NCI-H510A (cell line): ENCODE measurements at regions not wholly inside any gene's neighbourhood (a gene's known extent, or its start where the extent isn't known, plus 50 kb on each side); places are given as distances from the start of the nearest gene placed in this dataset.

Source experiments
- DNase-seq: peaks from one replicate; lab custom pipeline; 2025; lab: John Stamatoyannopoulos, UW

- no peak for DNase-seq
These were observed 340.2 kb downstream of the SEC23A start for GRCh38 chr14:38762845-38763244.

- no peak for DNase-seq
These were observed 340.6 kb downstream of the SEC23A start for GRCh38 chr14:38762426-38762825.

GRCh38 chr14:38761033-38761432, 342.0 kb downstream of the SEC23A start:
- no peak for DNase-seq

GRCh38 chr14:38758661-38759060, 344.4 kb downstream of the SEC23A start:
- DNase-seq: no peak

GRCh38 chr14:38755036-38755435, 348.0 kb downstream of the SEC23A start:
- DNase-seq: no peak

GRCh38 chr14:38752750-38753149, 350.3 kb downstream of the SEC23A start:
- no peak for DNase-seq

- no peak for DNase-seq
These were observed 350.7 kb downstream of the SEC23A start for GRCh38 chr14:38752341-38752740.

GRCh38 chr14:38751459-38751858, 351.6 kb downstream of the SEC23A start:
- no peak for DNase-seq

- DNase-seq: no peak
These were observed 353.1 kb downstream of the SEC23A start for GRCh38 chr14:38749936-38750335.

- no peak for DNase-seq
These were observed 357.2 kb downstream of the SEC23A start for GRCh38 chr14:38745861-38746260.

GRCh38 chr14:38743966-38744584, 359.0 kb downstream of the SEC23A start:
- no peak for DNase-seq

- no peak for DNase-seq
These were observed 365.2 kb downstream of the SEC23A start for GRCh38 chr14:38737686-38738407.

- DNase-seq: no peak
These were observed 368.0 kb downstream of the SEC23A start for GRCh38 chr14:38735005-38735404.

GRCh38 chr14:38731962-38732361, 371.1 kb downstream of the SEC23A start:
- DNase-seq: no peak

- DNase-seq: no peak
These were observed 372.6 kb downstream of the SEC23A start for GRCh38 chr14:38730420-38730819.

- DNase-seq: no peak
These were observed 375.3 kb downstream of the SEC23A start for GRCh38 chr14:38727731-38728130.

GRCh38 chr14:38724621-38725020, 378.4 kb downstream of the SEC23A start:
- DNase-seq: no peak

GRCh38 chr14:38723959-38724358, 379.1 kb downstream of the SEC23A start:
- DNase-seq: no peak

GRCh38 chr14:38723277-38723676, 379.8 kb downstream of the SEC23A start:
- no peak for DNase-seq

GRCh38 chr14:38721822-38722431, 381.1 kb downstream of the SEC23A start:
- DNase-seq: no peak

GRCh38 chr14:38718519-38718918, 384.5 kb downstream of the SEC23A start:
- no peak for DNase-seq

GRCh38 chr14:38716926-38717325, 386.1 kb downstream of the SEC23A start:
- no peak for DNase-seq

GRCh38 chr14:38710881-38711280, 392.2 kb downstream of the SEC23A start:
- no peak for DNase-seq
